GM18502 (cell line): ENCODE measurements at regions not wholly inside any gene's neighbourhood (a gene's known extent, or its start where the extent isn't known, plus 50 kb on each side); places are given as distances from the start of the nearest gene placed in this dataset.

Experiments
- ATAC-seq: cut with Tn5 transposase; IDR thresholded peaks from one replicate; pipeline ENCODE4 v1.9.1; 2021; ENCODE audit warnings: mild to moderate bottlenecking; ENCODE audit not compliant: unreplicated experiment, poor library complexity

DNA sequence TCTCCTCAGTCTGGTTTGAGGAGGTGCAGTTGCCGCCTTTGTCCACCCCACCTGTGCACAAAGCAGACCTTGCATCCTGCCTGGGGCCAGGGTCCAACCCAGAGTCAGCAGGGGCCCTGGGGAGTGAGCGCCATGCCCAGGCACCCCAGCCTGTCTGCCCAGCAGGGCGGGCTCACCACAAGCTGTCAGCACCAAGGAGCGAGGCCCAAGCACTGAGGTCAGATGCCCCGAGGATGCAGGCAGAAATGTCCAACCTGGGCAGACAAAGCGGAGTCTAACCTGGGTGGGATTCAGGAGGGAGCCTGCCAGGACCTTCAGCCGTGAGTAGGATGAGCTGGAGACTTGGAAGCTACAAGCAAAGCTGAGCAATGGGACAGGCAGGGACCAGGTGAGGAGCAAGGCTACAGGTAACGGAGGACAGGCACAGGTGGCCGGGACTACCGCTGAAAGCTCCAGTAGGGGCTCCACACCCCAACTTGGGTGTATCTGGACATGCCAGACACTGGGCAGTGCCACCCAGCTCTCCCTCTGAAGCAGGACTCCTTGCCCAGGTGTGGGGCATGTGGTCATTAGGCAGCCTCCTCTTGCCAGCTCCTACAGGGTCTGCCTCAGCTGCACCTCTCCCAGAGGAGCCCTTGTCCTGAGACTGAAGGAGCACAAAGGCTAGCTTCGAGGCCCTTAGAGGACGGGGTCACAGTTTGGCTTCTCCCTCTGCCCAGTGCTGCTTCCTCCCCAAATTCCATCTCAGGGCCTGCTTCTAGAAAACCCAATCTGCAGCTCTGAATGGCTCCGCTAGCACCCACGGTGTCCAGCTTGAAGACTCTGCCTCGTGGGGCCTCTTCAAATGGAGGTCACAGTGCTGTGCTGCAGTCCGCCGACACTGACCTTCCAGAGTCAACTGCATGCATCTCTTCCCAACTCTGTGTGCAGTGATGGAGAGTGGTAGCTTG lies 210.6 kb upstream of the CDYL start:
- ATAC-seq: no peak

DNA sequence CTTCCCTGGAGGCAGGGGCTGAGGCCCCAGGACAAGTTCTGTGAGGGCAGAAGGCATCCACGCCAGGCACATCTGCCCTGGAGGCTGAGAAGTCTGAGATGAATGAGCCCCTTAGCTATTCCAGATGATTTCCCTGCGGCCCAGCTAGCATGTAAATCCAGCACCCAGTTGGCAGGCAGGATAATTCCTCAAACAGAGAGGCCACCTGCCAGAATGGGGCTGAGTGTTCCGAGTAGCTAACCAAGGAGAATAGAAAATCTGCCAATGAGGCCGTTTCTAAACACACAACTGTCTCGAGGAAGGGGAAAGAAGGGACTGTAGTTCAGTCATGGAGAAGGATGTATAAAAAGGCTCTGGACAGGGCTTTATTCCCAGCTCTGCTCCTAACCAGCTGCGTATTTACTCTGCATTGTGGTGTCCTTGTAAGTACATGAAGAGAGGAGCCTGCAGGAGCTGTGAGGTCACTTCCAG lies 211.4 kb upstream of the CDYL start:
- no peak for ATAC-seq

DNA sequence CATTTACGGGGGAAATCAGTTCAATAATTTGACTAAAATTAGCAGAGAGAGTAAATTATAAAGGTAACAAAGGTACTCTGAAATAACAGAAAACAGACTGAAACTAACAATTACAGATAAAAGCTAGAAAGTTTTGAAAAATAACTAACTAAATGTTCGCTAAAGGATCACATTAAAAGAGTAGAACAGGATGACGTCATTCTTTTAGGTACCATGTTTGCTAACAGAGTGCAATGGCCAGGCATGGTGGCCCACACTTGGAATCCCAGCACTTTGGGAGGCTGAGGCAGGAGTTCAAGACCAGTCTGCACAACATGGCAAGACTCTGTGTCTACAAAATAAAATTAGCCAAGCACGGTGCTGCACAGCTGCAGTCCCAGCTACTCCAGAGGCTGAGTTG lies 212.3 kb upstream of the CDYL start:
- ATAC-seq: no peak

DNA sequence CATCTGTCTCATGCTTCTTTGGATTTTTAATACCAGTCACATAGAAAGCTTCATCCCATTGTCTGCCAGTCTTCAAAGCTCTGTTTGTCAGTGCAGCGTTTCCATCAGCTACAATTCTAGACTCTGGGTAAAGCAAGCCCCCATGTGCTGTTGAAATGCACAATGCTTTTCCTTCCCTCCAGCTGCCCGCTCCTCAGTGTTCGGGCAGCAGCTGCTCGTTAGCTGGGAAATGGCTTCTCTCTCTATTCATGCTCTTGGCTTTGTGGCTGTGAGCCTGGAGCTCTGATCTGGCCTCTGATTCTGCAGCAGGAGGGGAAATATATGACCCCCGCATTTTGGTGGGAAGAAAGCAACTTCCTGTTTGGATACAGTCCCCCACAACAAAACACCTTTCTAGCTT lies 213.0 kb upstream of the CDYL start:
- ATAC-seq: no peak

DNA sequence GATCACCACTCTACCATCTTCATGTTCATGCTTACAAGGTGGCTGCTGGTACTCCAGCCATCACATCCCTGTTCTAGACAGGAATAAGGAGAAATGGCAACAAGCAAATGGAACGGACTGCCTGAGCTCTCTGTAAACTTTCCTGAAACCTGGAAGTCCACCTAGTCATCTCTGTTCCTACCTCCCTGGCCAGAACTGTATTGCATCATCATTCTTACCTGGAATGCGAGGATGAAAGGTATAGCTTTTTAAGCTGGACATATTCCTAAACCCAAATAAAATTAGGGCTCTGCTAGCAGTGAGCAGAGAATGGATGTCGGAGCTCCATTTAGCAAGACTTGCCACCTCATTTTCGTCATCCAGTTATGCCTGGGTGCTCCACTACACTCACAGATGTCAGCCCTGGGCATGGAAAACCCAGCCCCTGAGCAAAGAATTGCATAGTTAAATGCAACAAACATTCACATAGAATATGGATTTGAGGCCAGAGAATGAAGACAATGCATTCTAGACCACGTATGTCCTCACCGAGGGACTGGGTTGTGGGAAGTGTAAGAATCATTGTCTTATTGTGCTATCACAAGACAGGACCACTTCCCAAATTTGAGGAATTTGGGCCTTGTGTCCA lies 214.3 kb upstream of the CDYL start:
- ATAC-seq: no peak

DNA sequence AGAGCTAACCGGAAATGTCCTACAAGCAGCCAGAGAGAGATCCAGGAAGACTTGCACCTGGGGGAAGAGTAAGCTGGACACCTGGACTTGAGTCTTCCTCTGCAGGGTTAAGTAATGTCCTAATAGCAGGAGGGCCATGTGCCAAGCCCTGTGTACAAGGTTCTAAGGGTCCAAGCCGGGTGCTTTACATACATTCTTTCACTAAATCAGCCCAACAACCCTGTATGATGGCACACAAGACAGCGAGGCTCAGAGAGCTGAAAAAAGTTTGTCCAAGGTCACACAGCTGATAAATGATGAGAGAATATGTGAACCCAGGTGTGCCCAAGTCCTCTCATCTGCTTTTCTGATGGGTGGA lies 215.1 kb upstream of the CDYL start:
- ATAC-seq: no peak

DNA sequence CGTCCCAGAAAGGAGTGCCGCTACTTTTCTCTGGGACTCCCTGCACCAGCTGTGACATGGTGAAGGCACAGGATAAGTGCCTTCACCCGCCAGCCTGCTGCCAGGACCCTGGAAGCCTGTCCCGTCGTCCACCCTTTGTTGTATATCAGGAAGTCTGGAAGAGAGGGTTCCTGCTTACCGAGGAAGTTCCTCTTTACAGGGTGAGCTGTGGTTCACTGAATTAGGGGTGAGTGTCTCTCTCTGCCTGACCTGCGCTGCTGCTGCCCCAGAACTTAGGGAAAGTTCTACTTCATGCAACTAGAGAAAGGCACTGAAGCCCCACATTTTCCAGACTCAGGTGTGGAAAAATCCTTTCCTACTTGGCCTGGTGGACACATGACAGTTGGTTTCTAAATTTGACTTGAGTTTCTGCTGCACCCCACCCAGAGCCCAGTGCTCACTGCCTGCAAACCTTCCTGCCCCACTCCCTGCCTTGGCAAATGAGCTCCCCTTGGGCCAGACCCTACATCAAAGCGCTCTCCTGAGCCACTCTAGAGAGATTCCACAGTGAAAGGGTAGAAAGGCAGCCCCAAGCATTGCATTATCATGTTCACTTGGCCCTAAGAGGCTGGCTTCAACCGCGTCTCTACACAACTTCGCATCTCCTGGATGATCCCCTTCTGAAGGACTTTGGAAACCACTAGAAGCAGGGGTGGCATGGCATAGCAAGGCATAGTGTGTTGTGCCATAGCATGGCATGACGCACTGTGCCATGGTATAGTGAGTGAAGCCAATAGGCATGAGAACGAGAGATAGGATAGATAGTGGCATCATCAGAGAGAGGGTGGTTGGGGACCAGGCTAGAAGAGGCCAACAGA lies 215.8 kb upstream of the CDYL start:
- no peak for ATAC-seq

DNA sequence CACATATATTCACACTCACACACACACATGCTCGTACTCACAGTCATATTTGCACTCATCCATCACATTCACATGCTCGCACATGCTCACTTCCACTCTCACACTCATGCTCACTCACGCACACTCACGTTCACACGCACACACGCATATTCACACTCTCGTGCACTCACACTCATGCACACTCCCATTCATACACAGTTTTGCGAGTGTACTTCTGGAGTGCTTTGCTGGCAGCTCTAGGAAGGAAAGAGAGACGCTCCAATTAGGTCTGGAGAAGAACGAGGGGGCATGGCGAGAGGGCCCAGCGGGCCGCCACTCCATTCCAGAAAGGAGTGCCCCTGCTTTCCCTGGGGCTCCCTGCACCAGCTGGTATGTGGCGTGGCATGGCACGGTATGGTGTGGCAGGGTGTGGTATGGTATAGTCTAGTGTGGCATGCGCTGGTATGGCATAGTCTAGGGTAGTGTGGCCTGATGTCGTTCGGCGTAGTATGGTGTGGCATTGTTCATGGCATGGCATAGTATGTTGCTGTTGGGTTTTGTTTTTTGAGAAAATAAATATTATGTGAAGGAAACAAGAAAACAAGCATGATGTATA lies 216.8 kb upstream of the CDYL start:
- no peak for ATAC-seq

DNA sequence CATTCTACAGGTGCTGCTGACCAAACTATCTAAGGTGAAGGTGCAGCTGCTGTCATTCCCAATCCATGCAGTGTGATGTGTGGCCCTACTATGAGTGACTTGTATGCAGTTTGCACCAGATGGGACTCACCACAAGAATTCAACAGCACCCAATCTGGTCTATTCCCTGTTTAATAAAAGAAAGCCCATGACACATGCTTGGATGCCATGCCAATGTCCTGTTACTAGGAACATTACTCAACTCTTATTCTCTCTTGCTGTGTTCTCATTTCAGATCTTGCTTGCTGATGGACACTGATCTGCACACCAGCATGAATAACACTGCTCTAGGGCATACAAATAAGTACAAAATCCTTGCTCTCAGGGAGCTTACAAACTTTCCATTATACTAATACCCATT lies 221.6 kb upstream of the CDYL start:
- no peak for ATAC-seq

DNA sequence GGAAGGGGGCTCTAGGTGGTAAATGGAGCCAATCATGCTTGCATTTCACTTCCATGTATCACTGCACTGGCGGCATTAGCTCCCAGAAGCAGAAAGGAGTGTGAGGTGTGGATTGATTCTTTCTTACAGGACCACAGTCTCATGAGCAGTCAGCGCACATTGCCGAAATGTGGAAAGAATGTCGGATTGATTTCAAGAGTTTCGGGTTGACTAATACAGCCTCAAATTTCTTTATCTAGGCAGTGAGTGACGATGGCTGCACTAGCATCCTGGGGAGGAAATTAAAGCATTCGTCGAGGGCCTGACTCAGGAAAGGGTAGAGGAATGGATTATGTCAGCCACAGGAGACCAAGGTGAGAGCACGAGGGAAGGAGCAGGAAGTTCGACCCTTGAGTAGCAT lies 222.8 kb upstream of the CDYL start:
- ATAC-seq: no peak

DNA sequence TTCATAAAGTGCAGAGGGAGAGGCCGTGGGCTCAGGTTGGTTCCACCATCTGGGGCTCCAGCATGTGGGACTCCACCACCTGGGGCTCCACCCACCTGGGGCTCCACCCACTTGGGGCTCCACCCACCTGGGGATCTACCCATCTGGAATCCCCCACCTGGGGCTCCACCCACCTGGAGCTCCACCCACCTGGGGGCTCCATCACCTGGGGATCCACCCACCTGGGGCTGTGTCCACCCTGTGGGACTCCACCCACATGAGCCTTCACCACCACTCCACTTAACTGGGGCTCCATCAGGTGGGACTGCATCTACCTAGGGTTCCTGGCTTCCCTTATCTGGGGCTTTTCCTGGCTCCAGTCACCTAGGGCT lies 226.0 kb upstream of the CDYL start:
- no peak for ATAC-seq

DNA sequence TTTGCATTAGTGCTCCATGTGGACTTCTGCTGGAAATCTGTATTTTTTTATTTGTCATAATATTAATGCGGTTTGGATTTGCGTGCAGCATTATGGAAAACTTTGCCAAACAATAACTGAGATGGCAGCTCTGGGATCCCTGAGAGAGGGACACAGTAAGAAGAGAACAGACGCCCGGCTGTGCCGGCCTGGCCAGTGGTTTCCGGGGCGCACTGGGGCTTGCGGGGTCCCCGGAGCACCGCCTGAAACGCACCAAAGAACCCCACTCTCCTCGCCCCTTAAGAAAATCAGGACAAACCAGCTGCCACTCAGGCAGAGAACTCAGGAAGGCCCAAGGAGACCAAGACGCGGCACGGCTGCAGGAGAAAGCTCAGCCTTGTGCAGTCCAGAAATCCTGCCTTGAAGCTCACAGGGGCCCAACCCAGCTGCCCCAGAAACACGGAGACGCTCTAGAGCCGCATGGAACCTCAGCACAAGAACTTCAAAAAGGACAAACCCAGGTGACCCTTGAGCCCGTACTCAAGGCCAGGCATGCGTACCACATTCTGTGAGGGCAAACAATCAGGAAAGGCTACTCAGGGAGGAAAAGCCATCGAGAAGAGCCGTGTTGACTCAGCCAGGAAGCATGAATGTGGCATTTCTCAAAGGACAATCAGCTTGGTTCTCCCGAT lies 226.5 kb upstream of the CDYL start:
- no peak for ATAC-seq

DNA sequence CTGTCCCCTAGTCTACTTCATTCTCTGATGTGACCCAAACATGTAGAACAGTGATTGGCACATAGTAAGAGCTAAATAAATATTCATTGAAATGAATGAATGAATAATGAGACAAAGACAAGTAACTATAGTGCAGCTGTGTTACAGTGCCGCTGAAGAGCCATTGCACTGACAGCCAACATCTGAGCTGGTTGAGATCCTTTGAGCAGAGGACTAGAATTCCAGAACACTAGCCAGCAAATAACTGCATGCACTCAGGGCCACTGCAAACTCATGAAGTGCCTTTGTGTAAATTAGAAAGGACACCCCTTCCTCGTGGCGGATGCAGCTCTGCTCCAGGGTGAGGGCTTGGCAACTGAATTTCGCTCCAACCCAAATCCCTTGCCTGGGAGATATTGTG lies 230.3 kb upstream of the CDYL start:
- ATAC-seq: no peak

DNA sequence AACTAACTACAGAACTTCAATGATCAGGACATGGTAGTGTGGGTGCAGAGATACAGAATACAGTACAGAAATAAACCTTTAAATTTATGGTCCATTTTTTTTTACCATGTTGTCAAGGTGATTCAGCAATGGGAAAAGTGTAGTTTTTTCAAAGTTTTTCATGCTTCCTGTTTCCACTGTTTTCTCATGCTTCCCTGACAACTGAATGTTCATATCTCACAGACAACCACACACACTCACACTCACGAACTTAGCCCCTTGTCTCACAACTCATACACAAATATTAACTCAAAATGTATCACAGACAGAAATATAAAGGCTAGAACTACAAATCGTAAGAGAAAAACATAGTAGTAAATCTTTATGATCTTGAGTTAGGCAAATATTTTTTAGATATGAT lies 232.6 kb upstream of the CDYL start:
- no peak for ATAC-seq

DNA sequence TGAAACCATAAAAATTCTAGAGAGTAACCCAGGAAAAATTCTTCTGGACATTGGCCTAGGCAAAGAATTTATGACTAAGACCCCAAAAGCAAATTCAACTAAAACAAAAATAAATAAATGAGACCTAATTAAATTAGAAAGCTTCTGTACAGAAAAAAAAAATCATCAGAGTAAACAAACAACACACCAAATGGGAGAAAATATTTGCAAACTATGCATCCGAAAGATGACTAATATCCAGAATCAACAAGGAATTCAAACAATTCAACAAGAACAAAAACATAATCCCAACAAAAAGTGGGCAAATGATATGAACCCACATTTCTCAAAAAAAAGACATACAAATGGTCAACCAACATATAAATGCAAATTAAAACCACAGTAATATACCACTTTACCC lies 242.6 kb upstream of the CDYL start:
- no peak for ATAC-seq

DNA sequence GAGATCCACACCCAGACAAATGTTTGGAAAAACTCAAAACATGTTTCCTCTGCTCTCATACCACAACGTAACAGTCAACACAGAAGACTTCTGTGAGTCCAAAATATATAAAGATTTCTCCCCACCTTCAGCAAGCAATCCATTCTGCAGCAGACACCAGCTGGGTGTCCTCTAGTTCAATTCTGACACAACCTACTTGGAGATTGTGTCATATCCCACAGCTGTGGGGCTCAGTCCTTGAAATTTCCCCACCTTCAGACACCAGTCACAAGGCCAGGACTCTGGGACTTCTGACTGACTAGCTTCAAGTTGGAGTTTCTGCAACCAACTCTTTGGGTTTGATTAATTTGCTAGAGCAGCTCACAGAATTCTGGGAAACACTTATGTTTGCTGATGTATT lies 244.8 kb upstream of the CDYL start:
- no peak for ATAC-seq

DNA sequence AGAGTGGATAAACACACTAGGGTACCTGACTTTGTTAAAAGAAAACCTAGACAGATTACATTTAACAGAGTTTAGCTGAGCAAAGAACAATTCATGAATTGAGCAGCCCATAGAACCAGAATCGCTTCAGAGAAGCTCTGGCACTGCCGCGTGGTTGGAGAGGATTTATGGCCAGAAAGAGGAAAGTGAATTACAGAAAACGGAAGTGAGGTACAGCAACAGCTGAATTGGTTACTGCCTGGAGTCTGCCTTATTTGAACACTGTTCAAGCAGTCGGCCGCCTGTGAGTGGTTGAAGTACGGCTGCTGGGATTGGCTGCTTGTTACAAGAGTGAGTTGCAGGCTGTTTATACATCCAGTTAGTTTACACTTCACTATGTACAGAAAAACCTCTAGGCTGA lies 253.8 kb upstream of the CDYL start:
- no peak for ATAC-seq

DNA sequence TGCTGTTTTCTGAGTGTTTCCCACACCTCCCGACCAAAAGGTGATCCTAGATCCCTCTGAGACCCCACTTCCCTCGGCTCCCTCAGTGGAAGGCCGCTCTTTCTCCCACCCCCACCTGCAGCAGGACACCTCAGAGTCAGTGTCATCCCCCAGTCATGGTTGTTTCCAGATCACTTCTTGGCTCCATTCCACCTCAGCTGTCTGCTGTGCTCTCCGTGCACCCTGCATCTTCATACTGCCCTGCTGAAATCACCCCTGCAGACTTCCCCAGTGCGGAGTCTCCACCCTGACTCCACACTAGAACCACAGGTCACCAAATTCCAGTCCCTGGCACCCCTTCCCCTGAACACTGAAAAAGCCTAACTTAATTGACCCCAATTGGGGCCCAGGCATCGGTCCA lies 255.1 kb upstream of the CDYL start:
- no peak for ATAC-seq

DNA sequence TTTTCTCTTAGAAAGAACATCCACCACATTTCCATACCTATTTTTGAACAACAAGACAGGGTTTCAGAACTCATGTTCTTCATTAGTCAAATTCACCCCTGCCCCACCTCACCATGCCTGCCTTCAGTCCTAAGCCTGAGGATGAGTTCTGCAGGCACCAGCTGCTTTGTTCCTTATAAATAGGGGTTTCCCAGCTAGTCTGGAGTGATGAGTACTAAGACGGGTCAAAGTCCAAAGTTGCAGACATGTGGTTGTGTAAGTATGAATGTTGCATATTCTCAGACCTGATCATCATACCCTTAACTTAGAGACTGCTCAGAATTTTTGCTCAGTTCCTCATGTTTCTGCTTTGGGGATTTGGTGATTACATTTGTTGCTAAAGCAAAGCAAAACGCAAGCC lies 257.7 kb upstream of the CDYL start:
- ATAC-seq: no peak

DNA sequence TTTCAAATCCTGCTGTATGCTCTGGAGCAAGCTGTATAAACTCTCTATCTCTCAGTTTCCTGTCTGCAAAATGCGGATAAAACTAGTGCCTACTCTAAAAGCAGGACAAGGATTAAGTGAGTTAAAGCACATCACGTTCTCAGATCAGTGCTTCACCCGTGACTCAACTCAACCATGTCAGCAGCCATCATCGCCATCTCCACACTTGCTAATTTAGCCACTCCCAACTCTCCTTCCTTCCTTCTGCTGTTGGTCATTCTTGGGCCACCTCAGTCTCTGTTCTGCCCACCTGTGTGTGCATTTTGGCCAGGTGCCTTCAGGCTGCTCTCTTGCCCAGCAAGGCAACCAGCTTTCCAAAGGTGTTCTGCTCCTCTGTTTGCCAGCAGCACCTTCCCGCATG lies 260.0 kb upstream of the CDYL start:
- ATAC-seq: no peak
